HepG2 (cell line): ENCODE measurements at regions not wholly inside any gene's neighbourhood (a gene's known extent, or its start where the extent isn't known, plus 50 kb on each side); places are given as distances from the start of the nearest gene placed in this dataset.

Source experiments
- HIVEP1 ChIP-seq: sonication (generic); formaldehyde crosslinking; IDR thresholded peaks from 2 replicates; pipeline ENCODE4 v1.4.0; 2020; ENCODE audit warnings: mild to moderate bottlenecking, missing genetic modification reagents
- SUZ12 ChIP-seq: fragments of 150-350 bp; IDR thresholded peaks from 2 replicates; pipeline ENCODE4 v1.6.1; 2014; ENCODE audit warnings: low read depth, low read length

GRCh38 chr2:144893464-144893863 lies 373.5 kb upstream of the ZEB2 start:
- TF ChIP-seq HIVEP1 (CRISPR knock-in tag) = no peak
- TF ChIP-seq SUZ12 = no peak
